ENCODE measurements at regions not wholly inside any gene's neighbourhood (a gene's known extent, or its start where the extent isn't known, plus 50 kb on each side); places are given as distances from the start of the nearest gene placed in this dataset.

DNA sequence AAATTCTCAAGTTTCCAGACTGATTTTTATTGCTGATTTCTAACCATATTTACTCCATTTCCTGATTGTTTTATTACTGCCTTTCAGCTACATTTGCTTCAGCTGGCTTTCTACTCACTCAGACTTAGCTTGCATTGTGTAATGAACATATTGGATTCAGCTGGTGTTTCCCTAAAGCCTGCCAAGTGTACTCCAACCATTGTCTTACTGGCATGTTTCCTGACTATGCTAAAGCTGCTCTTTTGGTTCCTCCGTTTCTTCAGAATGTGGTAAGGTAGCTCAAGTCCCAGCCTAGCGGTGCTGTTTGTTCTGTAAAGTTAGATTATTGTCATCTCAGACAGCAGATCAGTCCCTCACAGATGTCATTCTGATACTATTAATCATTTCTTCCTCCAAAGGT, 53.1 kb upstream of the GLRA2 start:
- no peak for DNase-seq (ENCODE audit: low read depth in 2 of 2)

DNA sequence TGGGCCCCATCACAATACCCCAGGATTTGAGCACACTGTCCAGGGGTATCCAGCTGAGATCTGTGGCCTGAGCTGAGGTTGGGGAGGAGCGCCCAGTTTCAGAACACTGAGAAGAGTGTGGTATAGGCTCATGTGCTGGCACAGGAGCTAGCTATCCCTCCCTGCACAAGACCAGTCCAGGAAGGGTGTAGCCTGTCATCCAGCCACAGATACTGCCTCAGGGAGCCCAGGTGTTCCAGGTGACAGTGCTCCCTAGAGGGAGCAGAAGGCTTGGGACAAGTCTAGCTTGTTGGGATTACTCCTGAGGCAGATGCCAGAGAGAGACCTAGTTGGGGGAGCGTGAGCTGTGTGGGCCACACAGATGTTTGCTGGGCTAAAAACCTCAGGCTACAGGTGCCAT, 79.6 kb upstream of the GLRA2 start:
- DNase-seq (ENCODE audit: low read depth in 2 of 2) = no peak

DNA sequence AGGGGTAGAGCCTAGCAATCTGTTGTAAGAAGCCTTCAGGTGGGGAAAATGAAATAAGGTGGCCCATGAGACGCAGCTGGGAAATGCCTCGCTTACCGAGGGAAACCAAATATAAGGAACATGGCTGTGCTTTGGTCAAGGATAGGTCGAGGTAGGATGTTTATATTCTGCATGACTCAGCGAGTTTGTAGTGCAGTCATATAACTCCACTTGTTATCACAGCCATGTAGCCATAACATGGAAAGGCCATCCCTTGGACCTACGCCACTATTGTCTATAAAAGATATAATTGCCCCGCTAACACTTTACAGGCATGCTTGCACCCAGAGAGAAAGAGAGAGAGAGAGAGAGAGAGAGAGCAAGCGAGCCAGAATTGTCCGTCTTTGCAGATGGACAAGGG, 80.9 kb upstream of the GLRA2 start:
- no peak for DNase-seq (ENCODE audit: low read depth in 2 of 2)

DNA sequence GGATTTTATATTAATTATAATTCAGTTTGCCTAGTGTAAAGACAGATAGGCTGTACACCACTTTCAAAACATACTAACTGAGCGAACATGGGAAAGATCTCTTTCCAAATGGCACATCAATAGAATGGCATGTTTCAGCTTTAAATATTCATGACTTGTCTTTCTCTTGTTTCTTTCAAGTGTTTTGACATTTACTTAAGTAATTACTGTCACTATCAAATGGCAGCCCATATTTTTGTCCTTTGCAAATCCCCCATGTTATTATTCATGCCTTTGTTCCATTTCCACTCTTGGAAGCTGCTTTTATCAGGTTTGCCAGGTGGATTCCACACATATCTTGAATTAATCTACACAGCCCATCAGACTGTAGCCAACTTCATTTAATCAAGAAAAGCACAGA, 89.2 kb upstream of the GLRA2 start:
- DNase-seq (ENCODE audit: low read depth in 2 of 2) = no peak

DNA sequence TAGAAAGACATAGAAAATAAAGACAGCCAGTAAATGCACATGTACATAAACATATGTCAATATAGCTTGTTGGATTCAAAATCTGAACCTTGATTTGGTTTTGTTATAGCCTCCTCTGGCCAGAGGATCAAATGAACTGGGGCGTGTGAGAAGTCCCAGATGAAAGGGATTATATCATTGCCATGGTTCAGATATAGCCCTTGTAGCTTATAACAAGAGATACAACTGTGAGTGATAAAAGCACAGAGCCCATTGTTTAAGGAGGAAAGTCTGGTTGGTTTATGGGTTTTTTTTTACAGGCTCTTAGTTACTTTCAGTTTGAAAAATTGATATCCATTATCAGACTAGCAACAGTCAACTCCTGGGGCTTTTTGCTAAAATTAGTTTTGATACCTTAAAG, 101.7 kb upstream of the GLRA2 start:
- DNase-seq (ENCODE audit: low read depth in 2 of 2) = no peak

DNA sequence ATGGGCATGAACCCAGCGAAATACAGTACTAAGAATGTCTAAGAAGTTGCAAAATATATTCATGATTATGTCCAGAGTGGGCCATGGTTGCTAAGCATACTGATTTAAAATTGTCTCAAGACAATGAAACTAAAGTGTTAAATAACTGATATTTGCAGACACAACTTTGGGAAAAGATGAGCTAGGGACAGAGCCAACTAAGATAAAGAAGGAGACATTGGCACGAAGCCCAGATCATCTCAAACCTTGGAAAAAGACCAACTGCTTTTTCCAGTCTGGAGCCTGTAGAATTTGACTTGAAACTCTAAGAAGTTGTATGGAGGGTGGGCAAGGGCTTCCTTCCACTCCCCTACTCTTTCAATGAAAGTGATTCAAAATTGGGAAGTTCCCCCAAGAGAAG, 108.5 kb upstream of the GLRA2 start:
- DNase-seq (ENCODE audit: low read depth in 2 of 2) = no peak

DNA sequence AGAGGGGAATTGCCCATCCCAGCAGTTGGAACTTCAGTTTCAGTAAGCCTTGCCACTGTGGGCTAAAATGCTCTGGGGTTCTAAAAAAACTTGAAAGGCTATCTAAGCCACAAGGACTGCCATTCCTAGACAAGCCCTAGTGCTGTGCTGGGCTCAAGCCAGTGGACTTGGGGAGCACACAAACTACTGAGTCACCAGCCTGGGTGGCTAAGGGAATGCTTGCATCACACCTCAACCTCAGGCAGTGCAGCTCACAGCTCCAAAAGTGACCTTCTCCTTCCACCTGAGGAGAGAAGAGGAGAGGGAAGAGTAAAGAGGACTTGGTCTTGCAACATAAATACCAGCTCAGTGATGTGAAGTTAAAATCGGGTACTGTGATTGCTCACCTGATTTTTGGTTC, 116.7 kb upstream of the GLRA2 start:
- no peak for DNase-seq (ENCODE audit: low read depth in 2 of 2)

DNA sequence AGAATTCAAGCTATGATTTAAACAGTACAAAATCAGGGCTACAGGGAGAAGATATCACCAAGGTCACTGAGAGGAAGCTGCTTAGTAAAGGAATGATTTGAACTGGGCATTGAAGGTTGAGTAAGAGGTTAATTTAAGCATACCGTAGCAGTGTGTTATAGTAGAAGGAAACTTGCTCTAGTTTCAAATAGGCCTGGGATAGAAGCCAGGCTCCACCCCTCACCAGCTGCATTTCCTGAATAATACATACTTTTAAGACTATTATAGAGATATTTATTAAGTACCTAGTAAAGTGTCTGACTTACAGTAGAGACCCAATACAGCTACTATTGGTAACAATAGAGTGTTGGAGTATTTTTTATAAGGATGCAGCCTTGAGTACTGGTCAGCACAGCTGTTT, 118.0 kb upstream of the GLRA2 start:
- no peak for DNase-seq (ENCODE audit: low read depth in 2 of 2)

DNA sequence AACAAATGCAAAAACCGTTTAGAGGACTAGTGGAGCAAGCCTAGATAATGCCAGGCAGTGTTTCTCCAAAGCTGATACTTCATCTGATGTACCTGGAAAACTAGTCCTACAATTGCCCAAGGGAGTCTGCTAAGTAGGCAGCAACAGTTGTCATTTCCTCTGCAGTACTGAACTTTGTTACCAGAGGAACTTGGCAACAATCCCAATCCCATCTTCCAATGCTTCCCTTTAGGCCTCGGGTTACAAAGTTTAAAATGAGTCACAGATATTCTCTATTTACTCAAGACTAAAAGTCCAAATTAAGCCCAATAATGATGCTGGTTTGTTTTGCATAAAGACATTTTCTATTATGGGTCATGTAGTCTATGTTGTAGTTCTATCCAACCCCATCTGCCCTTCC, 120.0 kb upstream of the GLRA2 start:
- no peak for DNase-seq (ENCODE audit: low read depth in 2 of 2)

DNA sequence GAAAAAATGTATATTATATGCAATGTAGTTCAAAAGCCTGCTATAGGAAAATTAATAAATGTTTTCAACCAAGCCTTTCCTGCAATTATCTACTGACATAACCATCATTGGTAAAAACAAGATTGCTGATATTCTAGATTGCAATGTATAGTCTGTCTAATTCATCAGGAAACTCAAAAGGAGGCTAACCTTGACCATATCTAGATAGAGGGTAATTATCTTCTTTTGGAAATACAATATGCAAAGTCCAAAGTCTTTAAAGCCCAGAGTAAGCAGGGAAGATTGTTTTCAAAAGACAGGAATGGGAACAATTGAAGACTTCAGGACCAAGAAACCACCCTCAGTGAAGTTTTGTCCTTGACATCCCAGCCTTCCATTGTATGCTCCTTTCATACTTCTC, 123.1 kb upstream of the GLRA2 start:
- DNase-seq (ENCODE audit: low read depth in 2 of 2) = no peak

DNA sequence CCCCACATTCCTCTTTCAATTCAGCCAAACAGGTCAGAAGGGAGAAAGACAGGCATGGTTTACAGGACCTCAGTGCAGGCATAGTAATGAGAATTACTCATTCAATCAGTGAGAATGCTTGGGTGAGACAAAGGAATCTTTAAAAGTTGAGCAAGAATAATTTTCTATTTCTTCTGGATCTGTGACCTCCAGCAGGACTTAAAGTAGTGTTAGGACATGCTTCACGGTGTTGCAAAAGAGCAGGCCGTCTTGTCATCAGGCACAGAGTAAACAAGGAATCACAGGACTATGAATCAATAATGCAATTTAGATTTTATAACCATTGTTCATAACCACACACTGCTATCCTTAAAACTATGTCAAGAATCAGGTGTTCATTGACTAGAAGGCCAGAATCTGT, 130.6 kb upstream of the GLRA2 start:
- no peak for DNase-seq (ENCODE audit: low read depth in 2 of 2)

DNA sequence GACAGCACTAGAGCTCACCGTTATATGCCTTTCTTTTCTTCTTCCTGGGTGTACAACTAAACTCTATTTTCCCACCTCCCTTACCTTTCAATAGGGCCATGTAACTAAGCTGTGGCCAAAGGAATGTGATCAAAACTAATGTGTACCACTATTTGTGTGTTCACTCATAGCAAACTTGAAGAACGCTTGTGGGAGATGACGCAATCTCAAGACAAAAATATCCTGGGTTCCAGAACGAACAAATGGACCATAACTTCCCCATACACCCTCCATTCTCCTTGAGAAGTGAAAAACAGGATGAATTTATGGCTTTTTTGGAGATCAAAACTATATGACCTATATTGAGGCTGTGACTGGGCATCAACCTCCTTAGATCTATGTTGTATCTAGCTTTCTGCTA, 139.7 kb upstream of the GLRA2 start:
- DNase-seq (ENCODE audit: low read depth in 2 of 2) = no peak

DNA sequence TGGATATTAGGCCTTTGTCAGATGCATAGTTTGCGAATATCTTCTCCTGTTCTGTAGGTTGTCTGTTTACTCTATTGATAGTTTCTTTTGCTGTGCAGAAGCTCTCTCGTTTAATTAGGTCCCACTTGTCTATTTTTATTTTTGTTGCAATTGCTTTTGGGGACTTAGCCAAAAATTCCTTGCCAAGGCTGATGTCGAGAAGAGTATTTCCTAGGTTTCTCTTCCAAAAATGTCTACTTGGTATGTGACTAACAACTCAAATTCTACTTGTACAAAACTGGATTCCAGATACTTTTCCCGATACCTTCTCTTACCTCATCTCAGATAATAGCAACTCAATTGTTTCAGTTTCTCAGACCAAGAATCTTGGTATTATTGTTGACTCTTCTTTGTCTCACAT, 142.4 kb upstream of the GLRA2 start:
- DNase-seq (ENCODE audit: low read depth in 2 of 2) = no peak

DNA sequence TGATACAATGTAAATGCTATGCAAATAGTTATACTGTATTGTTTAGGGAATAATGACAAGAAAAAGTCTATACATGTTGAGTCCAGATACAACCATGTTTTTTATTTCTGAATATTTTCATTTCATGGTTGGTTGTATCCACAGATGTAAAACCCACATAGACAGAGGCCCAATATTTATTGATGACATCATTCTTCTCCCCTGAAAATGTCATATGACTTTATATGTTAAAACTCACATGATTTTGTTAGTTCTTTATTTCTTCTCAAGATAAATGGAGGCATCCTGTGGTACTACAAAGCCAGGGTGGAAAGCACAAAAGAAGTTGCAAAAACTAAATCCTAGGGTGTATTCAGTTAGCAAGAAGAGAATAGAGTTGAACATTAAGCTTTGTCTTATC, 149.3 kb upstream of the GLRA2 start:
- DNase-seq (ENCODE audit: low read depth in 2 of 2) = no peak

DNA sequence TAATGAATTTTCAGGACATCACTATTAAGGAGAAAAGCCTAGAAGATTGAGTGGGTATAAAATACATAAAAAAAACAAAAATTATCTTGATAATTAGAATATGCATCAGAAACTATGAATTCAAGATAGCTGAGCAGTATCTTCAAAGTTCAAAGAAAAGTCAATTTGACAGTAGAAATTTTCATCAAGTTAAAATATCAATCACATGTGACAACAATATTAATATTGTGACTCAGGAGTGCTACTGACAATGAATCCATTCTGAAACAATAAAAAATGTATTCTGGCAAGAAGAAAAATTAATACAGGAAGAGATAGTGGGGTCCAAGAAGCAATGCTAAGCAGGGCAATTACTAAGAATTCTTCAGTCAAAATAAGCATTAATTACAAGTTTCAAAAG, 151.9 kb upstream of the GLRA2 start:
- DNase-seq (ENCODE audit: low read depth in 2 of 2) = no peak

DNA sequence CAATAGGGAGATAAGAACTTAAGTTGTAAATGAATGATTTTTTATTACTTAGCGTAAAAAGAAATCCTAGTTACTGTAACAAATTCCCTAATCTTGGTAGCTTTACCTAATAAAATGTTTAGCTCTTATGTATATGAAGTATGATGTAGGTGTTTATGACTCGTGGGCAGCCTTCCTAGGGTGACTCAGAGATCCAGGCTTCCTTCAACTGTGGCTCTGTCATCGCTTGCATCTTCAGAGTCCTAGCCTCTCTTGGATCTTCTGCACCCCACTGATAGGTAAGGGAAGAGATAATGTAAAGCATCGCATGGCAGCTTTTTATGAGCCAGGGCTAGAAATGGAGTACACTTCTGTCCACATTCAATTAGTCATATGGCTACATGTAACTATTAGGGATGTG, 165.6 kb upstream of the GLRA2 start:
- no peak for DNase-seq (ENCODE audit: low read depth in 2 of 2)

DNA sequence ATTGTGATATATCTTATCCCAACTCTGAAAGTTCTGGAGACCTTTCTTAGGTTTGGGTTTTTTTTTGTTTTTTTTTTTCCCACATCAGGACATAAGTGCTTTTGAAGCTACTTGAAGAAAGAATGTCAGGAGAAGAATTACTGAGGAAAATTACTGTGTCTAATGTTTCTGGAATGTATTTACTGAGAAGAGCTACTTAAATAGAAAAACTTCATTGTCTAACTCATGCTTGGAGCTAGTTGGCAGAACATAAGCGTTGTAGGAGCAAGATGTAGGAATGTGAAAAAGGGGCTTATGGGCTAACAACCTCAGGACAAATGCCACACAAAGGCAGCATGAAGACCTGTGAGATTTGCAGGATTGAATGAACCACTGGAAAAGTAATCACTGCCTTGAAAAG, 166.6 kb upstream of the GLRA2 start:
- no peak for DNase-seq (ENCODE audit: low read depth in 2 of 2)

DNA sequence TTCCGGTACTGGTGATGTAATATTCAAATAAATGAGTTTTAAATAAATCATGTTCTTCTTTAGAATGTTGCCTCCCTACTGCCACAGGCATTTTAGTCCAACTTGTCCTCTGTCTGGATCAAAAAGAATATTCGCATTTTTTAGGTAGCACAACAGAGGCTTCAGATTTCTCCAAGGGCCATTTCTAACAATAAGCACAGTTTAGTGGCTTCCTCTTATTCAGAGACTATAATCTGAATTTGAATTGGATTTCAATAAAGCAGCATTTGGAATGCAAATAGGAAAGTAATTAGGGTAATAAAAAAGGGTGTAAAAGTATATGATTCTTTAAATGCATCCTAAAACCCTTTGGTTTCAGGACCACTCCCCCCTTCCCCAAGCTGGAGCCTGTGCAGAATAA, 167.9 kb upstream of the GLRA2 start:
- DNase-seq (ENCODE audit: low read depth in 2 of 2) = no peak

DNA sequence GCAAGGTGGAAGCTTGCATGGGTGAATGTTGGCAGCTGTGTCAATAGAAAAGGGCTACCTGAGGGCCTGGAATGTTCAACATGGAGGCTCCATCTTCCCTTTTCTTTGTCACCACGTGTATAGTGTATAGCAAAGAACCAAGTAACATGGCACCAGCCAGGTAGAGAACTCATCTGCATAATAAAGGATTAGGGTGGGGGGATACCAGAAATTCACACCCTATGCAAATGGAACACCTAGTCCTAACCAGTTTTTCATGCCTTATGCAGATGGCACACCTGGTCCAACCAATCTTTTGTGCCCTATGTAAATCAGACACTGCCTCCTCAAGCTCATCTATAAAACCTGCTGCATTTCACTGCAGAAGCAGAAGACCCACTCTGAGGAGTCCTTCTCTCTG, 169.6 kb upstream of the GLRA2 start:
- DNase-seq (ENCODE audit: low read depth in 2 of 2) = no peak

DNA sequence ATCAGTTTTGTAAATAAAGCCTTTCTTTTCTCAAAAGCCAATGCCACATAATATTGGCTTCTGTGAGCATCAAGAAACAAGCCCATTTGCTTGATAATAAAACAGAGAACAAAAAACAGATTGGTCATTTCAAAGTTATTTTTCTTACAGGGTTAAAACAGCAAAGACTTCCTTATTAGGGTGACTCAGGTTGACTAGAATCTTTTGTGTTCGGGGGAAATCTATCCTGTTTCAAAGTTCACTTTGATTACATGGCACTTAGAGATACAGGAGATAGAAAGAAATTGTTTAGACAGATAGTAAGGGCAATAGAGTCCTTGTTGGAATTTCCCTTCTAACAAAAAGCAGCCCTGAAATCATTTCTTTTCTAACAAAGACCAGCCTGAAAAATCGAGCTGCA, 170.0 kb upstream of the GLRA2 start:
- no peak for DNase-seq (ENCODE audit: low read depth in 2 of 2)

DNA sequence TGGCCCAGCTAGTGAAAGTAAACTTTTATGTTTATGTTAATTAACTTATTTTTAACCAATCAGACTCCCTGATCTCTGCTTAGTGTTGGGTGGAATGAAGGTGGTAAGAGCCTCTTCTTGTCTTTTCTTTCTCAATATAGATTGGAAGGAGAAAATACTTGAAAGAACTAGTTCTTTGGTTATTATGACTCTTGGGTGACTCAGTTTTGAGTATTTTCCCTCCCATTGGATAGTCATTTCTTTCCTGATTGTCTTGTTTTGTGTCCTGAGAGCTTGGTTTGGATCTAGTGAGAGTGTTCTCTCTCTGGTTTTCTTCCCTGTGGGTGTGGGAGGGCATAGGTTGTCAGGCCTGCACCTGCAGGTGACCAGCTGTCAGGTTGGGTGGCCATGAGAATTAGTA, 172.0 kb upstream of the GLRA2 start:
- DNase-seq (ENCODE audit: low read depth in 2 of 2) = no peak

DNA sequence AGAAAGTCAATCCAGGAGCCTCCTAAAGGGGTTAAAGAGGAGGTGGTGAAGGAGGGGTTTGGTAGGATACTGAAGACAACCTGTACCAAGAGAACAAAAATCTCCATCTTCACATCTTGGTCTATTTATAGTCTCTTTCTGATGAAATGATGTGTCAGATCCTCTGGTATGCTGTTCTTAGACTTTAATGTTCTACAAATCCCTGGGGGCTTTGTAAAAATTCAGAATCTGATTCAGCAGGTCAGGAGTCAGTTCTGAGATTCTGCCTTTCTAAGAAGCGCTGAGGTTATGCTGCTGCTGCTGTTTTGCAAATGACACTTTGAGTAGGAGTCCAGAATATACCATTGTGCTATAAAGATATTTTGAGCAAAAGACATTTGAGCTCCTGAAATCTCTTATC, 172.9 kb upstream of the GLRA2 start:
- no peak for DNase-seq (ENCODE audit: low read depth in 2 of 2)

DNA sequence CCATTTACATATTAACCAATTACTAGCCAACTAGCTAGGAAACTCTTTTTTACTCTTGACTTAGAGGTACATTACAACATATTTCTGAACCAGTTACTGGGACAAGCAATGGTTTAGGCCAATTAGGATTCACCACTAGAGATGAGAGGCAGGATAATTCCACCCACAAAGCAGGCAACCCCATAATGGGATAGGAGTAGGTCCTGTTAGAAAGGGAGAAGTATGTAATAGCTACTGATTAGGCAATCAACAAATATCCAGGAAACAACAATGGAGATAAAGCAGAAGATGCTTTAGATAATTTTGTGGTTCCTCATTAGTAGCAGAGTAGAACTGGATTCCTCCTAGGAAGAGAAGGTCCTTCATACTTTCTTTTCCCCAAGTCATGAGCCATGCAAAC, 173.8 kb upstream of the GLRA2 start:
- no peak for DNase-seq (ENCODE audit: low read depth in 2 of 2)

DNA sequence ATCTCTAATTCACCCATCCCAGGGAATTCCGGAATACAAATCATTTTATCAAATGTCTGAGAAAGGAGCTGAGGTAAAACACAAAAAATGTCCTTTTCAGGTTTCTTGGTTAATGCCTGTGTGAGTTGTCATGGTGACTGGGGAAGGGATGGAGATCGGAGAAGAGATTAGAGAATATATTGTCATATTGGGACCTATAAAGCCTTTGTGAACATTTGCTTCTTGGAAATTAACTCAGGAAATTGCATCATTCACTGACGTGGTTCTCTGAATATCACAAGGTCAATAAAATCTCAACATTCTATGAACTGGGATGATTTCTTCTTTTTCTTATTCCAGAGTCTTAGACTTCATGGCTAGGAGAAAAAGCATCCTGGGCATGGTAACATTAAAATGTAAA, 174.8 kb upstream of the GLRA2 start:
- DNase-seq (ENCODE audit: low read depth in 2 of 2) = no peak

DNA sequence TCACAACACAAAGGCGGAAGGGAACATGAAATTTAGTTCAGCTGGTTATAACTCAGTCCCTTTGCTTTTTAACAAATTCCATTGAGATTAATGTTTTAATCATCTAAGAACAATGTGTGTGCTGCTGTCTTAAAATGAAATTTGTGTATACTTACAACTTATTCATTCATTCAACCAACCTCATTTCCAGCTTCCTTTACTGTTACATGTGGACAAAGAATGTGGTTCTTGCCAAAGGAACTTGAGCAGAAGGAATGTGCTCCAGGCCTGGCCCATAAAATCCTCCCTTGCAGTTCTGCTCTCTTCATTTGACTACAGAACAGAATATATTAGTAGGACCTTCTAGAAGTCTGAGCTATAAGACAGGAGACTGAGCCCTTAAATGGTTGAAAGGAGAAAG, 176.8 kb upstream of the GLRA2 start:
- DNase-seq (ENCODE audit: low read depth in 2 of 2) = no peak
